Kidney (tissue), 13 donors: ENCODE measurements at regions not wholly inside any gene's neighbourhood (a gene's known extent, or its start where the extent isn't known, plus 50 kb on each side); places are given as distances from the start of the nearest gene placed in this dataset.
"Not testable (repeated sequence)": the region's sequence is repeated elsewhere in the genome, so short reads cannot be mapped to it uniquely, and the experiment has no call there.

Experiments
- DNase-seq, 5 donors: peaks; one replicate each; pipeline ENCODE4 v3.0.0-alpha.2; 2013 to 2020
- FAIRE-seq: peaks from 2 replicates; lab custom pipeline; 2012; peaks lifted over from hg19 to GRCh38; lab: Jason Lieb, UNC
- H3K27ac ChIP-seq, 2 donors: one replicate each; pipeline ENCODE4 v1.7.0; 2013; ENCODE audit warnings: low read depth in 2 of 2, low read length in 2 of 2, inconsistent platforms in 1 of 2
- H3K27me3 ChIP-seq: one replicate; pipeline ENCODE4 v1.7.1; 2013; ENCODE audit warnings: low read length, inconsistent platforms; ENCODE audit not compliant: control insufficient read depth, insufficient read depth
- H3K36me3 ChIP-seq, 3 donors: one replicate each; pipeline versions ENCODE4 v1.7.0 to v1.7.1; 2013; ENCODE audit warnings: low read length in 3 of 3, control low read depth in 1 of 3, inconsistent platforms in 1 of 3; ENCODE audit not compliant: insufficient read depth in 3 of 3, control insufficient read depth in 2 of 3
- H3K4me1 ChIP-seq, 3 donors: one replicate each; pipeline versions ENCODE4 v1.7.0 to v1.7.1; 2013; ENCODE audit warnings: low read length in 3 of 3, inconsistent platforms in 1 of 3, low read depth in 1 of 3; ENCODE audit not compliant: control insufficient read depth in 2 of 3, insufficient read depth in 2 of 3
- H3K4me3 ChIP-seq, 3 donors: one replicate each; pipeline versions ENCODE4 v1.7.0 to v1.8.1; 2013; ENCODE audit warnings: low read length in 3 of 3, control low read depth in 1 of 3, inconsistent platforms in 1 of 3
- H3K9ac ChIP-seq, 3 donors: one replicate each; pipeline versions ENCODE4 v1.7.0 to v1.7.1; 2013; ENCODE audit warnings: low read length in 3 of 3, control low read depth in 1 of 3, inconsistent platforms in 1 of 3
- H3K9me3 ChIP-seq, 3 donors: one replicate each; pipeline versions ENCODE4 v1.7.0 to v1.7.1; 2013; ENCODE audit warnings: low read length in 3 of 3, control low read depth in 1 of 3, inconsistent platforms in 1 of 3; ENCODE audit not compliant: control insufficient read depth in 2 of 3, insufficient read depth in 1 of 3
- CTCF ChIP-seq: IDR thresholded peaks from 3 replicates; pipeline ENCODE4 v1.5.1; 2012; ENCODE audit warnings: mild to moderate bottlenecking, moderate library complexity, borderline replicate concordance; ENCODE audit not compliant: insufficient read depth; ENCODE audit errors: extremely low read depth
- intact Hi-C: fragments of 100-400 bp; cut with DNase I; formaldehyde crosslinking; loops from one replicate; pipeline ENCODE4 v1.11.1; 2022
- donor health status: control.
- donor health status: control.
- donor health status: control.
- donor health status: control.
- donor health status: control.
- donor health status: DM: yes; HTN: yes; CAD: no.
- donor health status: Normal renal cell carcinoma (clear cell type).

- Histone ChIP-seq H3K4me1 (no peaks in the 10 kb centered on the region), H3K36me3 (no peaks in the 10 kb centered on the region), H3K9me3 (peaks cover 0 to 5% (median 0%) of the 10 kb centered on the region in 3 donors), H3K27me3 (no peaks in the 10 kb centered on the region), H3K27ac (no peak overlapping the region), H3K4me3 (no peak overlapping the region), H3K9ac (no peak overlapping the region)
- no peak for TF ChIP-seq CTCF
- no peak for DNase-seq
- FAIRE-seq, result no peak
- intact Hi-C loops, result no loop called here
Observed at GRCh38 chr16:80912651-80913050, 94.0 kb downstream of the CMC2 start.

- FAIRE-seq, result no peak
Observed at GRCh38 chr16:80910434-80910833, 96.3 kb downstream of the CMC2 start.

GRCh38 chr16:80909720-80910119 lies 97.0 kb downstream of the CMC2 start:
- TF ChIP-seq CTCF, result no peak
- DNase-seq (no peak), FAIRE-seq (no peak)
- peaks cover 0 to 5% (median 0%) of the 10 kb centered on the region in 3 donors for H3K9me3 ChIP-seq
- H3K27ac ChIP-seq, result no peak overlapping the region
- no peak overlapping the region for H3K4me3 ChIP-seq
- H3K4me1 ChIP-seq, result no peaks in the 10 kb centered on the region
- no peaks in the 10 kb centered on the region for H3K27me3 ChIP-seq
- H3K9ac ChIP-seq, result no peak overlapping the region
- no peaks in the 10 kb centered on the region for H3K36me3 ChIP-seq
- intact Hi-C loops, result no loop called here

More at GRCh38 chr16:80910434-80910833, 96.3 kb downstream of the CMC2 start:
- Histone ChIP-seq H3K9ac (no peak overlapping the region), H3K36me3 (no peaks in the 10 kb centered on the region), H3K27me3 (no peaks in the 10 kb centered on the region), H3K4me3 (no peak overlapping the region), H3K9me3 (peaks cover 0 to 5% (median 0%) of the 10 kb centered on the region in 3 donors), H3K4me1 (no peaks in the 10 kb centered on the region), H3K27ac (no peak overlapping the region)
- intact Hi-C loops, result no loop called here
- no peak for DNase-seq
- no peak for TF ChIP-seq CTCF

GRCh38 chr16:80906169-80906568 lies 100.5 kb downstream of the CMC2 start:
- H3K4me3 ChIP-seq, FAIRE-seq, H3K4me1 ChIP-seq, intact Hi-C loops, H3K36me3 ChIP-seq, H3K27me3 ChIP-seq, H3K27ac ChIP-seq, H3K9me3 ChIP-seq, DNase-seq, H3K9ac ChIP-seq: not testable (repeated sequence)
